NCI-H748 (cell line): ENCODE measurements at regions not wholly inside any gene's neighbourhood (a gene's known extent, or its start where the extent isn't known, plus 50 kb on each side); places are given as distances from the start of the nearest gene placed in this dataset.

ENCODE experiments used
- DNase-seq: peaks from one replicate; lab custom pipeline; 2025; ENCODE audit not compliant: unreplicated experiment; lab: John Stamatoyannopoulos, UW

- DNase-seq: no peak
Measured at GRCh38 chr18:27838225-27838624, 338.7 kb downstream of the CDH2 start.

DNA sequence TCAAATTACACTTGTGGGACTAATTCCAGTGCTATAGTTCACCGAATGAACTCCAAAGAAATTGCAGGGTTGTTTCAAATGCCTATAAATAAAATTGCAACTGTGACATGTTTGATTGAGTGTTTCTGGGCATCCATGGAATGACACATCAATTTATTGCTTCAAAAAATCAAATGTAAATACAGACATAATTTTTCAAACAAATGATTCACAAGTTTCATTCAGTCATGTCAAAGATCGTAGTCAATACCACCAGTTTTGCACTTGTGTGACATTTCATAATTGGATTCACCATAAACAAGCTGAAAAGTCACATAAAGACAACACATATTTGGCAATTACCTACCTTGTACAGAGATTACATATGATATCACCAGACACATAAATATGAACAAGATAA is 350.8 kb downstream of the CDH2 start:
- no peak for DNase-seq

DNA sequence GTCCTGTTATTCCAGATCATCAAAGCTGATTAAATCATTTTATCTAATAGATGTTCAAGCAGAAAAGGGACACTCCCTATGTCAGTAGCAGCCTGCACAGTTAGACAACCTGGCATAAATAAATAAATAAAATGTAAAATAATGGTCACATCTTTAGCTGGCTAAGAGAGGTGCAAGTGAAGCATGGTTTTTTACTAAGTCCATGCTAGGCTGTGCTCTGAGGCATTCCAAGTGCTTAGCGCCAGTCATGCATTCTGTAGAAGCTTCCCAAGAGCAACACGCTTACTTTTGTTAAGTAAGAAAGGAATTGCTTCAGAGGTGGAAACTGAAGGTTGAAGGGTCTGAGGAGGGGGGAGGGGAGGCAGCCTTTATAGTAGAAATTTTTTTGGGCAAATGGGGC is 351.2 kb downstream of the CDH2 start:
- DNase-seq: no peak

GRCh38 chr18:27824841-27825681 is 351.9 kb downstream of the CDH2 start:
- peak; percentile 80 for DNase-seq

DNA sequence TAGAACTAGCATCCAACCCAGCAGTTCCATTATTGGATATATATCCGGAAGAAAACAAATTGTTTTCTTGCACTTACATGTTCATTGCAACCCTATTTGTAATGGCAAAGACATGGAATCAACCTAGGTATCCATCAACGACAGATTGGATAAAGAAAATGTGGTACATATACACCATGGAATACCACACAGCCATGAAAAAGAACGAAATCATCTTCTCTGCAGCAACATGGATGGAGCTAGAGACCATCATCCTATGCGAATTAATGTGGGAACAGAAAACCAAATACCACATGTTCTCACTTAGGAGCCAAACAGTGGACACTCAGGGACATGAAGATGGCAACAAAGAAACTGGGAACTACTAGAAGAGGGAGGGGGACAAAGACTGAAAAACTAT is 352.7 kb downstream of the CDH2 start:
- no peak for DNase-seq

GRCh38 chr18:27823053-27823452 is 353.9 kb downstream of the CDH2 start:
- no peak for DNase-seq

- no peak for DNase-seq
Measured at GRCh38 chr18:27808683-27809082, 368.2 kb downstream of the CDH2 start.

DNA sequence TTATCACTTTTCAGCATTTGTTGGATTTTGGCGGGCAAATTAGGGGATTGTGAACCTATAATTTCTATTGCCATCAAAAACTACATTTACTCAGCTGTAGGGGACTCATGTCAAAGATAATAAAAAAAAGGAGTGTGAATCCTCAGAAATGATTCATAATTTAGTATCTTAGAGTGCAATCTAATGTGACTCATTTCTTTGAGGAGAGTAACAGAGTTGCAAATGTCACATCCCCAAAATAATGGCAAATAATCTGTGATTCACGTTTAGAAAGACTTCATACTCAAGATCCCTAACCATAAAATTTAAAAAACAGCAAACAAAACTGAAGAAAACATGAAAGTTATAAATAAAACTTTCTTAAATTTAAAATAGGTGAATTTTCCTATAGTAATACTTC is 373.0 kb downstream of the CDH2 start:
- DNase-seq: no peak

- DNase-seq: no peak
Measured at GRCh38 chr18:27797484-27797883, 379.4 kb downstream of the CDH2 start.

- no peak for DNase-seq
Measured at GRCh38 chr18:27794181-27794926, 382.6 kb downstream of the CDH2 start.

DNA sequence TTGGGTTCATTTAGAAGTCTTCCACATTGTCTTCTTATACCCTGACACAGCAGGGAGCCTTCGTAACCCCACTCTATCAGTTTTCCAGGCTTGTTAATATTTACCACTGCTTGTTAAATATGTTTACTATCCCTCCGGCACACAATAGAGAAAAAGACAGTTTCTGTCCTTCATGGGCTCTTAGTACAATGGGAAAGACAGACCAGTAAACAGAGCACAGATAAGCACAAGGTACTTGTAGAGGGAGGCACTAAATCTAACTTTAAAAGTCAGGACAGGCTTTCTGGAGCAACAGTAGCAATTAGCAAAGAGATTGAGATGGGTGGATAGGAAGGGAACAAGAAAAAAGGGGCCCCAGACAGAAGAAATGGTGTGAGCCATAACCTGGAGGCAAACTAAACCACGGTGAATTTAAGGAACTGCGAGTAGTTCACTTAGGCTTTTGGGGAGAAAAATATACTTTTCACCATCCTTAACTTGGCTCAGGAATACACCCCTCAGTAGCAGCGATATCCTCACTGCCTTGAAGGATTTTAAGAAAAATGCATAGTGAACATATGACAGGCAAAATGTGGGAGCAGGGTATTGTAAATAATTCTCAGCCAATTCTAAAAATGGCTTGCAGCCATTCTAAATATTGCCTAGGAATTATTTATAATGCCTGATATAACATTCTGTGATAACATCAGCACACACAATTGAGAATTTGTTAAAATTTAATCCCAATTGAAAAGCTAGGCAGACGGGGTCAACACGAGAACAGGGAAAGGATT is 383.7 kb downstream of the CDH2 start:
- DNase-seq: peak; percentile 38

DNA sequence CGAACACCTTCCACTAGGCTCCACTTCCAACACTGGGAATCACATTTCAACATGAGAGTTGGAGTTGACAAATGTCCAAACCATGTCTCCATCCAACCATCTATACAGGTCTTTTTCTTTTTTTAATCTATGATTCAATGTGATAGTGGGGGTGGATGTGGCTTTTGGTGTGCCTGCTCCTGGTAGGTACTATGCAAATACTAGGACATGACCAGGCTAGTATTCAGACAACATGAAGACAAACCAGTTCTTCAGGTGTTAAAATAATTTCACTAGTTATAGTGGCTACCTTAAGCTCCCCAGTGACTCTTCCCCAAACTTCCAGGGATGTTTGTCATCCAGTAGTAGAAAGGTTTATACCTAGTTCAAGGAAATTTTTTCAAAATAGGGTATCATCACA is 387.5 kb downstream of the CDH2 start:
- peak; percentile 56 for DNase-seq

DNA sequence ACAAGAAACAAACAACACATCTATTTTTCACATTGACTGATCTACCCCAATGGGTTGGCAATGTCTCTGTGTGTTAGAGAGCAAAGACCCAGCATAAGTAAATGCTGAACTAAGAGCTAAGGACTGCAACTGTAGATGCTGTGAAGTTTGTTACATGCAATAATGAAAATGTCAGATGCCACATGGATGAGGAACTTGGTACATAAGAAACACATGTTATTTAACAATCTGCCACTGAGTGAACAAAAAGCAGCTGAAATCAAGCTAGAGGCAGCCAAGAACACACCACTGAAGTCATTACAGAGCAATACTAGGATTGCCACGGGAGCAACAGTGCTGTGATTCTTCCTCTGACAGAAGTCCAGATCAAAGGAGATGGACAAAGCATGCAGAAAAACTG is 389.4 kb downstream of the CDH2 start:
- no peak for DNase-seq

DNA sequence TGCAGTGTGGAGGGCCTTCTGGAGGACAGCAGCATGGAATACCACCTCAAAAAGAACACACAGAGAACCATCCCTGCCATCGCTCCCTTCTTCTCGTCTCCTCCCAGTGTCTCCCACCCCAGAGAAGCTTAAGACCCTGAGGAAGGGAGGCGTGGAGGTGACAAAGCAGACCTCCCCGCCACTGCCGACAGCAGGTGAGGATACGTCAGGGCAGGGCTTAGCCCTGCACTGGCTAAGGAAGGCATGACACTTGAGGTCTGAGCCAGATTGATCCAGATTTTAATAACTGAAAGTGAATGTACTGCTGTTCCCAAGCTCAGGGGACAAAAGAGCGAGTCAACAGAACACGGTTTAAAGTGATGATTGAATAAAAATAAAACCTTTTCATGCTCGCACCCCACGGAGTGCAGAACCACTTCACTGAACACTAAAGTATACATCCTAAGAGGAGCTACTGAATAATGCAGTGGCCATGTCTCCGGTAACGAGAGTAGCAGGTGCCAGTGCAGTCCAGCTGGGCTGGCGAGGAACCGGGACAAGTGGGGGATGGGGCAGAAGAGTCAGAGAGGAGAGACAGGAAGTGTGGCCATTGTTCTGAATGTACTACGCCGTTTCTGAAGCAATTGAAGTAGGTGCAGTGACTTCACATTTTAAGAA is 391.0 kb downstream of the CDH2 start:
- peak; percentile 98 for DNase-seq

DNA sequence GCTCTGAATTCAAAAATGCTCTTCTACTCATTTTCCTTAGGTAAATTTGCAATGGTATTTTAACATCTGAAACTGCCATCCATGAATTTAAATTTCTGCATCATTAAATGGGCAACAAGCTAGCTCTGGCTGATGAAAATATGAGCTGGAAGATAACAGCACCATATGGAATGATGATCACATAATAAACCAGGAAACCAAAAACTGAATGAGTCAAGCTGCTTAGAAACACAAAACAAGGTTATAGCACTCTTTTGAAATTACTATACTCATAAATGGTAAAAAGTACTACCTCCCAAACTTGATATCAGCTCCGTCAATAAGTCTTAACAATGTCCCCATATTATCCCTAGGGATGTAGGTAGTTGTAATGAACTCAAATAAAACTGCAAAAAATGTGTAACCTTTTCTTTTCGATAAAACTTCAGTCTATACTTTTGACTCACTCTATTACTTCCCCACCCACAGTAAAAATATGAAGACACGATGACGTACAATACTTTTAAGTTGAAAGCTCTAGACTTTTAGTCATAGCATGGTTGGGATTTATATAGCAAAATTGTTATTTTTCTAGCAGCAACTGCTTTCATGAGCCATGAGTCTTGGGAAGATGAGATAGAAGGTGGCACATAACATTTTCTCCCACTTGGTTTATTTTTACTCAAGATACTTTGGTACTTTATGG is 396.7 kb downstream of the CDH2 start:
- no peak for DNase-seq

DNA sequence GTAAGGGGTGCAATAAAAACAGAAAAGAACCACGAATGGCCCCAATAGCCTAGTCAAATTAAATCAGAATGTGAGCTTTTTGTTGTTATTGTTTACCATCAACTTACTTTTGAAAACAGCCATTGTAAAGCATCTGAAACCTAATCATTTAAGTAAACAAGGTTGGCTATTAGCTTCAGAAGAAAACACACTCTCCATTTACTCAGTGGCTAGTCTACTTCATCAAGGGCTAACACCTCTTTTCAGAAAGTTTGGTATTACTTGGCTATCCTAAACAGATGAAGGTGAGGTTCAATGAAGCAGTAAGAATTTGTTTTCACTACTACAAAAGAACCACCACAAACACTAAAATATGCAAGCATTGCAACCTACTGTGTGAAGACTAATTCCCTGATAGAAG is 398.0 kb downstream of the CDH2 start:
- peak; percentile 28 for DNase-seq

DNA sequence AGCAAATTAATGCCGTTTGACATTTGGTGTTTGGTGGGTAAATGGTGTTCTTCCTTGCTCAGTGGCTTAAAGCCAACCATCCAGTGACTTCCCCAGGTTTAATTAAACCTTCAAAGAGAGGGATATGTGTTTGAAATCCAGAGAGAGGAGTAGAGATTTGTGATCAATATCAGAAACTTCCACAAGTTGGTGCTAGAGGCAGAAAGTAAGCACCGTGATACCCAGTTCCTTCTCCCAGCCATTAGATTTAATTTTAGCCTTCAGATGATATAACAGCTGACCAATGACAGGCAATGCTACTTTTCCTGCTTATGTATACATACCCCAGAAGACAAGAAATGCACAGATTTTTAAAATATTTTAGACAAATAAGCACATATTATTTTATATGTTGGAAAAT is 398.5 kb downstream of the CDH2 start:
- peak; percentile 64 for DNase-seq

DNA sequence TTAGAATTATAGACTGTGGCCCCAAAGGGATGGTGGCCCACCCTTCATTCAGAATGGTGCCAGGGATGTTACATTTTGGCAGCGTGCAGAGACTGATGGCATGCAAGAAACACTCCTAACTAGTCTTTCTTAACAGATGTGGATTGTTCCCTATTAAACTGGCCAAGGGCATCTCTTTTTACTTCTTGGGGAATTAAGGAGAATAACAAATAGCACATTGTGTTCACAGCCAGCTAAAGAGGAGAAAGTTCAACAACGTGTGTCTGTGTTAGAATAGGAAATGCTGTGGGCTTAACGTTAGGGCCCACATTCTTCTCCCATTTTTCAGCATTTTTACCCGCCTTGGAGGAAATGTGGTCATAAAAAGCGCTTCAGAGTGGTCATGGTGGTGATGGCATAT is 404.8 kb downstream of the CDH2 start:
- DNase-seq: no peak

GRCh38 chr18:27771571-27771970 is 405.4 kb downstream of the CDH2 start:
- DNase-seq: no peak

DNA sequence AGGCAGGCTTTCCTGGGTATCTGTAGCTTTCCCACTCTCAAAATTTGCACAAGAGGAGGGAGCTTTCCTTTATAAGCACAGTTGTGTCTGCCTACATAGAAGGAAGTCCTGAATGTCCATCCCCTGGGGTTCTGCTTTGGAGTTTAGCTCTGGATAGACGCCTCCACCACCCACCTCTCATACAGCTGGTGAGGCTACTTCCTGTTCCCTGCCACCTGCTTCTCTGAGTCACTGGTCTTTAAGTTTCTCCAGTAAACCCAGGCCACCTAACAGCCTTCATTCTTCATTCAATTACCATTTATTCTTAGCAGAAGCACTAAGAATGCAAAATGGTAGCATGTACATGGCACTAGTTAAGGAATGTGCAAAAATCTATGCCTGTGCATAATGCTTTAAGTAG is 407.8 kb downstream of the CDH2 start:
- no peak for DNase-seq

GRCh38 chr18:27763936-27764335 is 413.0 kb downstream of the CDH2 start:
- DNase-seq: no peak
